ENCODE measurements at regions not wholly inside any gene's neighbourhood (a gene's known extent, or its start where the extent isn't known, plus 50 kb on each side); places are given as distances from the start of the nearest gene placed in this dataset.

DNA sequence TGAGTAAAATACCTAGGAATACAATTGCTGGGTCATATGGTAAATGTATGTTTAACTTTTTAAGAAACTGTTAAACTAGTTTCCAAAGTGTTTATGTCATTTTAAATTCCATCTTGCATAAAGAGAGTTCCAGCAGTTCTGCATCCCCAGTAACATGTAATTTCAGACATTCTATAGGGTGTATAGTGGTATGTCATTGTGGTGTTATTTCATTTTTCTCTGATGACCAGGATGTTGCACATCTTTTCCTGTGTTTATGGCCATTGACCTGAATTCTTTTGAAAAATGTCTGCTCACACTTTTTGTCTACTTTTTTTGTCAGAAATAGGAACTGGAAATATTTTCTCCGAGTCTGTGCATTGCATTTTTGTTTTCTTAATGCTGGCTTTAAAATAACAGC, 128.9 kb downstream of the TMEM200A start:
- TF ChIP-seq CTCF (IDR thresholded peaks at IDR 0.05) (no peak), POLR2A (IDR thresholded peaks at IDR 0.05) (no peak)
